ENCODE measurements at regions not wholly inside any gene's neighbourhood (a gene's known extent, or its start where the extent isn't known, plus 50 kb on each side); places are given as distances from the start of the nearest gene placed in this dataset.

- no peaks in the 10 kb centered on the region for H3K36me3 ChIP-seq (ENCODE audit: low read depth)
- intact Hi-C loops (cut with micrococcal nuclease; ENCODE audit: unreplicated experiment) = no loop called here
- H3K27me3 ChIP-seq (ENCODE audit: insufficient read depth, low read depth) = no peaks in the 10 kb centered on the region
- POLR2A ChIA-PET (ENCODE audit: unreplicated experiment) = no interaction called here
- H3F3A ChIP-seq (ENCODE audit: insufficient read depth, low read depth) = no peaks in the 10 kb centered on the region
- H4K20me1 ChIP-seq (ENCODE audit: insufficient read depth) = no peaks in the 10 kb centered on the region
- no TSS peak for BruUV-seq (replicated peaks)
- no peak overlapping the region for H3K4me2 ChIP-seq
- H3K4me1 ChIP-seq (replicated peaks; ENCODE audit: insufficient read depth) = no peaks in the 10 kb centered on the region
- no peaks in the 10 kb centered on the region for H3K79me2 ChIP-seq (ENCODE audit: low read depth)
- H3K4me3 ChIP-seq = no peak overlapping the region
- no peak overlapping the region for H3K27ac ChIP-seq
- H3K9me2 ChIP-seq (ENCODE audit: insufficient read depth) = no peaks in the 10 kb centered on the region
- CTCF ChIA-PET = no interaction called here
- no peak for DNase-seq
- no peak overlapping the region for H2AFZ ChIP-seq
- TF ChIP-seq CTCF (conservative IDR thresholded peaks at IDR 0.05) = no peak
- no peak for TF ChIP-seq EZH2 (IDR thresholded peaks at IDR 0.05; ENCODE audit: low read depth)
- H3K9me3 ChIP-seq (ENCODE audit: insufficient read depth, low read depth) = no peaks in the 10 kb centered on the region
Measured at GRCh38 chr16:59405802-59406201, 671.7 kb upstream of the GOT2 start.

GRCh38 chr16:59404509-59404908, 670.4 kb upstream of the GOT2 start:
- H3K4me1 ChIP-seq (replicated peaks; ENCODE audit: insufficient read depth) = no peaks in the 10 kb centered on the region
- H3K79me2 ChIP-seq (ENCODE audit: low read depth) = no peaks in the 10 kb centered on the region
- H4K20me1 ChIP-seq (ENCODE audit: insufficient read depth) = no peaks in the 10 kb centered on the region
- H3F3A ChIP-seq (ENCODE audit: insufficient read depth, low read depth) = no peaks in the 10 kb centered on the region
- CTCF ChIA-PET = no interaction called here
- no peak overlapping the region for H3K27ac ChIP-seq
- BruUV-seq (replicated peaks) = no TSS peak
- H3K36me3 ChIP-seq (ENCODE audit: low read depth) = no peaks in the 10 kb centered on the region
- POLR2A ChIA-PET (ENCODE audit: unreplicated experiment) = no interaction called here
- no peaks in the 10 kb centered on the region for H3K27me3 ChIP-seq (ENCODE audit: insufficient read depth, low read depth)
- intact Hi-C loops (cut with micrococcal nuclease; ENCODE audit: unreplicated experiment) = no loop called here
- H3K9me3 ChIP-seq (ENCODE audit: insufficient read depth, low read depth) = no peaks in the 10 kb centered on the region
- H3K4me2 ChIP-seq = no peak overlapping the region
- no peaks in the 10 kb centered on the region for H3K9me2 ChIP-seq (ENCODE audit: insufficient read depth)
- H2AFZ ChIP-seq = no peak overlapping the region
- no peak for DNase-seq
- TF ChIP-seq CTCF (conservative IDR thresholded peaks at IDR 0.05) (no peak), EZH2 (IDR thresholded peaks at IDR 0.05; ENCODE audit: low read depth) (no peak)
- H3K4me3 ChIP-seq = no peak overlapping the region

- no peak for TF ChIP-seq CTCF (conservative IDR thresholded peaks at IDR 0.05)
- H3K9me2 ChIP-seq (ENCODE audit: insufficient read depth) = no peaks in the 10 kb centered on the region
- no peak overlapping the region for H3K27ac ChIP-seq
- BruUV-seq (replicated peaks) = no TSS peak
- POLR2A ChIA-PET (ENCODE audit: unreplicated experiment) = no interaction called here
- H3K27me3 ChIP-seq (ENCODE audit: insufficient read depth, low read depth) = no peaks in the 10 kb centered on the region
- no peaks in the 10 kb centered on the region for H3F3A ChIP-seq (ENCODE audit: insufficient read depth, low read depth)
- H3K4me1 ChIP-seq (replicated peaks; ENCODE audit: insufficient read depth) = no peaks in the 10 kb centered on the region
- H3K4me3 ChIP-seq = no peak overlapping the region
- H3K79me2 ChIP-seq (ENCODE audit: low read depth) = no peaks in the 10 kb centered on the region
- no peak overlapping the region for H2AFZ ChIP-seq
- H3K9me3 ChIP-seq (ENCODE audit: insufficient read depth, low read depth) = no peaks in the 10 kb centered on the region
- CTCF ChIA-PET = no interaction called here
- no peak overlapping the region for H3K4me2 ChIP-seq
- DNase-seq = no peak
- no peaks in the 10 kb centered on the region for H3K36me3 ChIP-seq (ENCODE audit: low read depth)
- intact Hi-C loops (cut with micrococcal nuclease; ENCODE audit: unreplicated experiment) = no loop called here
- H4K20me1 ChIP-seq (ENCODE audit: insufficient read depth) = no peaks in the 10 kb centered on the region
Measured at GRCh38 chr16:59400830-59401229, 666.7 kb upstream of the GOT2 start.

Measured in PC-9 (cell line).